Astrocyte (in vitro differentiated cells and primary cell): ENCODE measurements at regions not wholly inside any gene's neighbourhood (a gene's known extent, or its start where the extent isn't known, plus 50 kb on each side); places are given as distances from the start of the nearest gene placed in this dataset.
"Not testable (repeated sequence)": the region's sequence is repeated elsewhere in the genome, so short reads cannot be mapped to it uniquely, and the experiment has no call there.

Source experiments
- DNase-seq: peaks from one replicate; pipeline ENCODE4 v3.0.0-alpha.2; 2010; ENCODE audit warnings: low read depth
- FAIRE-seq: peaks from 2 replicates; lab custom pipeline; 2011; peaks lifted over from hg19 to GRCh38; lab: Jason Lieb, UNC
- H2AFZ ChIP-seq: 2 replicates; pipeline ENCODE4 v1.6.0; 2012; ENCODE audit warnings: low read depth, low read length, inconsistent platforms
- H3K27ac ChIP-seq: 2 replicates; pipeline ENCODE4 v1.5.1; 2011; ENCODE audit warnings: low read depth, low read length, inconsistent platforms
- H3K27me3 ChIP-seq: 2 replicates; pipeline ENCODE4 v1.6.0; 2011; ENCODE audit warnings: low read length, inconsistent platforms; ENCODE audit not compliant: insufficient read depth
- H3K36me3 ChIP-seq: 2 replicates; pipeline ENCODE4 v1.5.1; 2011; ENCODE audit warnings: low read length, inconsistent platforms; ENCODE audit not compliant: insufficient read depth
- H3K4me1 ChIP-seq: 2 replicates; pipeline ENCODE4 v1.5.1; 2011; ENCODE audit warnings: low read length, inconsistent platforms; ENCODE audit not compliant: insufficient read depth
- H3K4me2 ChIP-seq: 2 replicates; pipeline ENCODE4 v1.6.0; 2012; ENCODE audit warnings: low read length, inconsistent platforms
- H3K4me3 ChIP-seq: 2 replicates; pipeline ENCODE4 v1.5.1; 2011; ENCODE audit warnings: low read depth, mild to moderate bottlenecking, low read length, inconsistent platforms; ENCODE audit not compliant: insufficient read depth
- H3K79me2 ChIP-seq: 2 replicates; pipeline ENCODE4 v1.6.0; 2012; ENCODE audit warnings: mild to moderate bottlenecking, low read length, inconsistent platforms; ENCODE audit not compliant: insufficient read depth
- H3K9ac ChIP-seq: 2 replicates; pipeline ENCODE4 v1.6.0; 2012; ENCODE audit warnings: mild to moderate bottlenecking, low read length, inconsistent platforms
- H3K9me3 ChIP-seq: 2 replicates; pipeline ENCODE4 v1.5.1; 2012; ENCODE audit warnings: low read depth, mild to moderate bottlenecking, low read length, inconsistent platforms; ENCODE audit not compliant: insufficient read depth
- H4K20me1 ChIP-seq: 2 replicates; pipeline ENCODE4 v1.6.0; 2012; ENCODE audit warnings: low read length, inconsistent platforms; ENCODE audit not compliant: insufficient read depth
- H3K27ac Mint-ChIP-seq: one replicate; pipeline ENCODE4 v1.8.0; 2021; ENCODE audit warnings: mild to moderate bottlenecking, mixed read lengths; ENCODE audit not compliant: unreplicated experiment
- H3K27me3 Mint-ChIP-seq: one replicate; pipeline ENCODE4 v1.8.0; 2021; ENCODE audit warnings: low read depth, mixed read lengths; ENCODE audit not compliant: unreplicated experiment
- H3K36me3 Mint-ChIP-seq: one replicate; pipeline ENCODE4 v1.8.0; 2021; ENCODE audit warnings: low read depth, mixed read lengths; ENCODE audit not compliant: unreplicated experiment
- H3K4me1 Mint-ChIP-seq: one replicate; pipeline ENCODE4 v1.8.0; 2021; ENCODE audit warnings: low read depth, mixed read lengths; ENCODE audit not compliant: unreplicated experiment
- H3K4me3 Mint-ChIP-seq: one replicate; pipeline ENCODE4 v1.8.0; 2021; ENCODE audit warnings: mild to moderate bottlenecking, moderate library complexity, mixed read lengths; ENCODE audit not compliant: unreplicated experiment
- H3K9me3 Mint-ChIP-seq: one replicate; pipeline ENCODE4 v1.8.0; 2021; ENCODE audit warnings: mild to moderate bottlenecking, mixed read lengths; ENCODE audit not compliant: unreplicated experiment
- CTCF ChIP-seq: IDR thresholded peaks from 2 replicates; pipeline ENCODE4 v1.5.1; 2011; ENCODE audit warnings: low read depth, mild to moderate bottlenecking, inconsistent platforms, low read length, moderate library complexity; ENCODE audit not compliant: insufficient read depth
- EZH2 ChIP-seq: IDR thresholded peaks from 2 replicates; pipeline ENCODE4 v1.6.1; 2012; ENCODE audit warnings: mild to moderate bottlenecking, low read length, inconsistent platforms; ENCODE audit not compliant: insufficient read depth

- TF ChIP-seq CTCF, result no peak
- no peak for TF ChIP-seq EZH2
- Histone ChIP-seq H3K27me3 (no peaks in the 10 kb centered on the region), H3K9me3 (peaks cover 3% of the 10 kb centered on the region), H3K4me2 (no peak overlapping the region), H3K9ac (no peak overlapping the region), H4K20me1 (no peaks in the 10 kb centered on the region), H3K4me1 (peaks cover 11% of the 10 kb centered on the region), H3K79me2 (no peaks in the 10 kb centered on the region), H3K27ac (no peak overlapping the region), H3K4me3 (no peak overlapping the region), H3K36me3 (no peaks in the 10 kb centered on the region), H2AFZ (no peak overlapping the region)
- Mint-ChIP-seq H3K4me1 (peaks cover 13% of the 10 kb centered on the region), H3K36me3 (peaks cover 6% of the 10 kb centered on the region), H3K27me3 (peaks cover 4% of the 10 kb centered on the region), H3K27ac (no peak overlapping the region), H3K4me3 (no peak overlapping the region), H3K9me3 (peaks cover 14% of the 10 kb centered on the region)
- DNase-seq (no peak), FAIRE-seq (no peak)
Observed at GRCh38 chr21:35162831-35163230, 113.7 kb upstream of the RUNX1 start.

GRCh38 chr21:35159881-35160280 lies 110.8 kb upstream of the RUNX1 start:
- no peak overlapping the region for H3K4me3 ChIP-seq
- peaks cover 12% of the 10 kb centered on the region for H3K9me3 Mint-ChIP-seq
- peaks cover 6% of the 10 kb centered on the region for H3K36me3 Mint-ChIP-seq
- H3K9ac ChIP-seq, result peak overlapping the region; percentile 13
- H3K4me1 ChIP-seq, result peaks cover 11% of the 10 kb centered on the region
- no peaks in the 10 kb centered on the region for H3K27me3 Mint-ChIP-seq
- FAIRE-seq, result no peak
- TF ChIP-seq CTCF (no peak), EZH2 (no peak)
- no peak overlapping the region for H3K4me3 Mint-ChIP-seq
- H3K4me2 ChIP-seq, result peak overlapping the region; percentile 27
- no peaks in the 10 kb centered on the region for H4K20me1 ChIP-seq
- no peaks in the 10 kb centered on the region for H3K36me3 ChIP-seq
- H3K27ac Mint-ChIP-seq, result peak overlapping the region; percentile 78
- no peaks in the 10 kb centered on the region for H3K79me2 ChIP-seq
- peaks cover 4% of the 10 kb centered on the region for H3K9me3 ChIP-seq
- no peaks in the 10 kb centered on the region for H3K27me3 ChIP-seq
- peak overlapping the region; percentile 19 for H2AFZ ChIP-seq
- peak overlapping the region; percentile 83 for H3K27ac ChIP-seq
- H3K4me1 Mint-ChIP-seq, result peaks cover 13% of the 10 kb centered on the region
- DNase-seq, result peak; percentile 85

- not testable (repeated sequence) for H3K9me3 ChIP-seq, H3K27me3 Mint-ChIP-seq, H4K20me1 ChIP-seq, H3K4me1 Mint-ChIP-seq, H3K79me2 ChIP-seq, H3K4me2 ChIP-seq, H2AFZ ChIP-seq, H3K9ac ChIP-seq, H3K36me3 ChIP-seq, H3K4me3 Mint-ChIP-seq, H3K27ac Mint-ChIP-seq, H3K36me3 Mint-ChIP-seq, FAIRE-seq, H3K27me3 ChIP-seq, H3K27ac ChIP-seq, H3K4me3 ChIP-seq
- peaks cover 12% of the 10 kb centered on the region for H3K9me3 Mint-ChIP-seq
- peaks cover 11% of the 10 kb centered on the region for H3K4me1 ChIP-seq
- peak; percentile 67 for DNase-seq
Observed at GRCh38 chr21:35157374-35157773, 108.3 kb upstream of the RUNX1 start.
